ENCODE measurements at regions not wholly inside any gene's neighbourhood (a gene's known extent, or its start where the extent isn't known, plus 50 kb on each side); places are given as distances from the start of the nearest gene placed in this dataset.

GRCh38 chr1:229180161-229180560 is 90.8 kb upstream of the RAB4A start:
- CTCF ChIA-PET (ENCODE audit: low intra/inter-chr PET ratio, low total read pairs) = no interaction called here
- Histone ChIP-seq H3K27me3 (ENCODE audit: control insufficient read depth in 1 of 2, insufficient read depth in 2 of 2, low read length in 2 of 2) (no peaks in the 10 kb centered on the region), H3K9me3 (ENCODE audit: low read length) (no peaks in the 10 kb centered on the region), H3K36me3 (replicated peaks in 1 of 2; ENCODE audit: control insufficient read depth in 1 of 2, insufficient read depth in 2 of 2, low read length in 2 of 2) (no peaks in the 10 kb centered on the region), H3K27ac (ENCODE audit: extremely low read length, insufficient read depth, low read length) (no peak overlapping the region), H3K9ac (ENCODE audit: insufficient read depth, low read depth, low read length) (no peak overlapping the region), H2AFZ (ENCODE audit: low read length) (no peak overlapping the region), H4K20me1 (ENCODE audit: insufficient read depth, low read length) (no peaks in the 10 kb centered on the region), H3K4me1 (ENCODE audit: insufficient read depth, low read length) (peaks cover 14% of the 10 kb centered on the region; the same call in 1 of the 2 replicates), H3K4me3 (replicated peaks in 1 of 3; ENCODE audit: insufficient read depth in 1 of 3, low read depth in 2 of 3, low read length in 3 of 3) (no peak overlapping the region), H3K79me2 (ENCODE audit: insufficient read depth, low read length) (no peaks in the 10 kb centered on the region), H3K4me2 (ENCODE audit: low read depth, low read length) (no peak overlapping the region)
- in situ Hi-C loops (cut with HindIII; ENCODE audit: extremely low pct_ligation_motif_present, low pct_unique_long_range_greater_than_20kb) = no loop called here
- no peak for ATAC-seq
- DNase-seq (ENCODE audit: low spot score) = no peak
- intact Hi-C loops (cut with micrococcal nuclease; ENCODE audit: unreplicated experiment) = no loop called here
- no peak for FAIRE-seq
- POLR2A ChIA-PET = no interaction called here
- WGBS (ENCODE audit: low lambda C conversion rate) = 77% methylated on average over 8 of the region's 8 CpGs
- TF ChIP-seq RAD21 (CRISPR knock-in tag; IDR thresholded peaks at IDR 0.05) = no peak
- no peak for TF ChIP-seq ZBTB21 (CRISPR knock-in tag; IDR thresholded peaks at IDR 0.05)
- no peak for TF ChIP-seq ZNF704 (CRISPR knock-in tag; IDR thresholded peaks at IDR 0.05; ENCODE audit: borderline replicate concordance)
- no peak for TF ChIP-seq RFX5 (IDR thresholded peaks at IDR 0.05; ENCODE audit: low read depth, low read length)
- no peak for TF ChIP-seq ZMAT3 (CRISPR knock-in tag; conservative IDR thresholded peaks at IDR 0.05)
- no peak for TF ChIP-seq IKZF1 (IDR thresholded peaks at IDR 0.05)
- no peak for TF ChIP-seq ZNF773 (CRISPR knock-in tag; IDR thresholded peaks at IDR 0.05; ENCODE audit: borderline replicate concordance)
- no peak for TF ChIP-seq ZMYM2 (CRISPR knock-in tag; IDR thresholded peaks at IDR 0.05)
- TF ChIP-seq ZHX1 (CRISPR knock-in tag; IDR thresholded peaks at IDR 0.05; ENCODE audit: low read depth) = no peak
- no peak for TF ChIP-seq TARDBP (CRISPR knock-in tag; IDR thresholded peaks at IDR 0.05)
- TF ChIP-seq ZC3H4 (CRISPR knock-in tag; IDR thresholded peaks at IDR 0.05; ENCODE audit: borderline replicate concordance) = no peak
- no peak for TF ChIP-seq HOXD1 (CRISPR knock-in tag; IDR thresholded peaks at IDR 0.05)
- TF ChIP-seq POGK (CRISPR knock-in tag; conservative IDR thresholded peaks at IDR 0.05) = no peak
- no TSS peak for BruUV-seq (replicated peaks)

Measured in HepG2 (cell line).